K562 (cell line): ENCODE measurements at regions not wholly inside any gene's neighbourhood (a gene's known extent, or its start where the extent isn't known, plus 50 kb on each side); places are given as distances from the start of the nearest gene placed in this dataset.

Experiments used
- ARID1B ChIP-seq: fragments of 450-650 bp; IDR thresholded peaks from 2 replicates; pipeline ENCODE4 v1.6.1; 2016; ENCODE audit warnings: antibody characterized with exemption, mild to moderate bottlenecking, inconsistent platforms
- CEBPB ChIP-seq: fragments of 450-650 bp; IDR thresholded peaks from 2 replicates; pipeline ENCODE4 v1.6.1; 2016; ENCODE audit warnings: missing genetic modification characterization, missing compliant biosample characterization
- CEBPG ChIP-seq, 3 experiments: fragments of 200-800 bp in 1 of 3; sonication (Bioruptor generic) in 1 of 3; sonication (generic) in 1 of 3; formaldehyde crosslinking in 1 of 3; IDR thresholded peaks in 2 of 3; conservative IDR thresholded peaks in 1 of 3; 2 replicates each; pipeline versions ENCODE4 v1.6.1 to v1.8.0; 2016 to 2022; ENCODE audit warnings: missing compliant biosample characterization in 2 of 3, missing genetic modification characterization in 2 of 3, mild to moderate bottlenecking in 1 of 3, missing genetic modification reagents in 1 of 3
- CREBBP ChIP-seq: IDR thresholded peaks from one replicate; pipeline ENCODE4 v1.6.1; 2012; ENCODE audit warnings: low read depth, mild to moderate bottlenecking, control low read depth, inconsistent platforms, low read length
- DPF2 ChIP-seq: fragments of 450-650 bp; IDR thresholded peaks from 2 replicates; pipeline ENCODE4 v1.6.1; 2016
- JUND ChIP-seq, 2 experiments: IDR thresholded peaks; 2 replicates in 1 of 2; 3 replicates in 1 of 2; pipeline ENCODE4 v1.6.1; 2011; ENCODE audit warnings: borderline replicate concordance in 2 of 2, low read depth in 2 of 2, low read length in 2 of 2, improper control_type of control experiment in 1 of 2, missing biosample characterization in 1 of 2, missing genetic modification characterization in 1 of 2, missing genetic modification reagents in 1 of 2
- ZEB2 ChIP-seq: fragments of 450-650 bp; IDR thresholded peaks from 2 replicates; pipeline ENCODE4 v1.6.1; 2016
- ZNF146 ChIP-seq: IDR thresholded peaks from one replicate; pipeline ENCODE4 v1.6.1; 2018; ENCODE audit warnings: missing compliant biosample characterization; ENCODE audit not compliant: unreplicated experiment
- ZNF280B ChIP-seq: fragments of 250-450 bp; sonication (Bioruptor Pico); IDR thresholded peaks from 2 replicates; pipeline ENCODE4 v1.5.1; 2021; ENCODE audit warnings: mild to moderate bottlenecking
- TF ChIP-seq, protein P1 (sequence below), 2 experiments: fragments of 450-650 bp in 1 of 2; sonication (generic) in 1 of 2; formaldehyde crosslinking in 1 of 2; IDR thresholded peaks in 1 of 2; conservative IDR thresholded peaks in 1 of 2; 2 replicates each; pipeline versions ENCODE4 v1.6.1 to v1.8.1; 2016 to 2023; ENCODE audit warnings: mild to moderate bottlenecking in 2 of 2, moderate library complexity in 2 of 2, inconsistent platforms in 1 of 2, missing genetic modification reagents in 1 of 2

GRCh38 chr3:177251755-177252154 is 54.5 kb upstream of the TBL1XR1 start (continued):
- TF ChIP-seq, protein P1, sequence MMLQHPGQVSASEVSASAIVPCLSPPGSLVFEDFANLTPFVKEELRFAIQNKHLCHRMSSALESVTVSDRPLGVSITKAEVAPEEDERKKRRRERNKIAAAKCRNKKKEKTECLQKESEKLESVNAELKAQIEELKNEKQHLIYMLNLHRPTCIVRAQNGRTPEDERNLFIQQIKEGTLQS (IDR thresholded peaks at IDR 0.05): peak; percentile 76
- TF ChIP-seq, protein P1 (CRISPR knock-in tag; conservative IDR thresholded peaks at IDR 0.05): no peak
- TF ChIP-seq ARID1B: peak; percentile 31; the same call in 1 of the 2 replicates
- TF ChIP-seq JUND (IDR thresholded peaks at IDR 0.05; ENCODE audit: borderline replicate concordance, low read depth, low read length): peak; percentile 25; the same call in 1 of the 2 replicates
- TF ChIP-seq JUND (tag; IDR thresholded peaks at IDR 0.05; ENCODE audit: borderline replicate concordance, low read depth, low read length): no peak
- peak; percentile 55 for TF ChIP-seq ZNF146 (CRISPR knock-in tag)
- TF ChIP-seq ZNF280B: no peak
- TF ChIP-seq CREBBP: no peak
- 0 out of 2 replicates have a peak, but pooled peaks have one; percentile 56 for TF ChIP-seq ZEB2
- TF ChIP-seq CEBPB (tag): peak; percentile 53
- peak; percentile 49; the same call in 1 of the 2 replicates for TF ChIP-seq CEBPG (CRISPR knock-in tag; IDR thresholded peaks at IDR 0.05)
- TF ChIP-seq CEBPG (tag; conservative IDR thresholded peaks at IDR 0.05 in 1 of 2, IDR thresholded peaks at IDR 0.05 in 1 of 2): peak in 1 of 2 experiments; percentile 62; a peak in 2 of 4 replicates
- 0 out of 2 replicates have a peak, but pooled peaks have one; percentile 30 for TF ChIP-seq DPF2
